ENCODE measurements at regions not wholly inside any gene's neighbourhood (a gene's known extent, or its start where the extent isn't known, plus 50 kb on each side); places are given as distances from the start of the nearest gene placed in this dataset.

DNA sequence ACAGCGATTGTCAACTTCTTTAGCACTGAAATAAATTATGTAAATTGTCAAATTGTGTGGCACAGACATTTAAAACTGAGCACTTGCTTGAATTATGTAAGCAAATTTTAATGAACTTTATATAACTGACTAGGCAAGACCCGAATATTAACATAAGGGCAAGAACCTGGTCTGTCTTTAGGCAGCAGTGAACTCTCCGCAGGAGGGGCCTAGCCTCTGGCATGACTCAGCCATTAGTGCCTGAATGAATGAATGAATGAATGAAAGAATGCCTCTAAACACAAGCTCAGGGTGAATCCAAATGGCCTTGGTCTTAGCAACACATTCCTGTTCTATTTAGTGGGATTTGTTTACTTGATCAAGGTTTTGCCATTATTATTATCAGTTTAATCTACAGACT, 654.7 kb upstream of the ARGLU1 start:
- no peak for DNase-seq

- DNase-seq = no peak
Measured at GRCh38 chr13:107220245-107220644, 652.3 kb upstream of the ARGLU1 start.

DNA sequence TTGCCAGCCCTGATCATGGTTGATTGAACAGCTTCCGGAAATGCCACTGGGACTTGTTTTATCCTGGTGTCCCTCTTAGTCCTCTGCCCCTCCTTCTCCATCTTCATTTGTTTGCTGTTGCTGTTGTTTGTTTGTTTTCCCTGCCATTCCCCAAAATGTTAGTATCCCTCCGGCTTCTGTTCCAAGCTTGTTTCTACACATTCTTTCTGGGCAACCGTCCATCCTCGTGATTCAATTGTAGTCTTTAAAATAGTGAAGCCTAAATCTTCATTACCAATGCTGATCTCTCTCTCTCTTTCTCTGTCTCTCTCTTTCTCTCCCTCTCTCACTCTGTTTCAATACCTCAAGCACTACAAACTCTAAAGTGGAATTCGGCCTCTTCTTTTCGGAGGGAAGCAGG, 649.3 kb upstream of the ARGLU1 start:
- DNase-seq = no peak

DNA sequence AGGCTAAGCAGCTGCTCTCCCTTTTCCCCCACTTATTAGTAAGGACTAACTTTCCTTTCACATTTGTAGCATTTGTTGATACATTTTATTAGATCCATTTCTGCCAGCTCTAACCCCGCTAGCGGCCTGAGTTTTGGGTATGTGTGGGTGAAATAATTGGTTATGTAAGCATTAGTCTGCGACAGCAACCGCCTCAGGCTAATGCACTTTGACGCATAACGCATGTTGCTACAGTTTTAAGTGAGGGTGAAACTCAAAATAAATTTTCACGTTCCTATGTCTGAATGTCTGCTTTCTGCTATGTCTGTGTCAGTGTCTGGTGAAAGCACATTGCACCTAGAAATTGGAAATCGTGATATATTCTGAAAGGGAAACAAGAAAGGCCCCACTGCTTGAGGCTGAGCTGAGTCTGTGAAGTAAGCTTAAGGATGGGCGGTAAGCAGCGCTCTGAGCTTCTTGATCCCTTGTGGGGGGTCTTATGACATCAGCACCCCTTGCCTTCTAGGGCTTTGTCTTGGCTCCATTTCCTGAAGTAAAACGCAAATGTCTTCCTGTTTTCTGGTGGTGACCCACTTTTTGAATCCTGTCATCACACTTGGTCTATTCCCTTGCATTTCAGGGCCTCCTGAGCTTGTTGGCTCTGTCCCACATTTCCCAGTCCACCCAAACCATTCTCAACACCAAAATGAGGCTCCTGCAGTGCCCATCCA, 648.3 kb upstream of the ARGLU1 start:
- DNase-seq = no peak

GRCh38 chr13:107211073-107211472, 643.1 kb upstream of the ARGLU1 start:
- peak in 1 of 2 donors; percentile 26 for DNase-seq

GRCh38 chr13:107210723-107211030, 642.7 kb upstream of the ARGLU1 start:
- no peak for DNase-seq

DNA sequence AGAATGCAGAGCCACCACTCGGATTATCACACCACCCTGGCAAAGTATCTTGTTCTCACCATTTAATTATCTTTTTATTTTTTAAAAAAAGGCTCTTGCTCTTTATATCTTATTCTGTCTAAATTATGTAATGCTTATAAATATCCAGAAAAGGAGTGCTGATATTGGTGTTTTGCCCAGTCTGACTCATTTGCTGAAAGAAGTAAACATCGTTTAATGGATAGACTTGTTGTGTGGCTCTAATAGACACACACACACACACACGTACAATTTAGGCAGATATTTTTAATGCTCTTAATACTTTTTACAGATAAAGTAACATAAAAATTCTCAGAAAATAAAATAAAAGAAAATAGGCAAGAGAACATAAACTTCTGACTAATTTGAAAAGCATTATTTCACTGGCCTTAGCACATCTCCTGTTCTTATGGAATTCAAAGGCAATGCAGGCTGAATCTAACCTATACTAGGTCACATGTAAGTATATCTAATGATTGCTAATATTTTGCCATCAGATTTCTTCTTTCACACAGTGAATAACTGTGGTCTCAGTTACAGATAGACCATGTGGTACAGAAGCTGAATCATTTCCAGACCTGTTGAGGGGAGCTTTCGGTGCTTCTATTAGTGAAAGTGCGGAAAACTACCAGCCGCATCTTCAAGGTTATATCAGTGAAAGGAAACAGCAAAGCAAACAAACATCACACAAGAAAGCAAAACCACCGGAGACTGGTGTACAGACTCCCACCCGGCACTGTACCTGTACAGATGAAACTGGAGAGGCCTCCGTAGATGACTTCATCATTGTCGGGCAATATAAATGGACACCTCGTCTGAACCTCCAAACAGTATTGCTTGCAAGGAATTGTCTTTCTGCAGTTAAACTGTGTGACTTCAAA, 642.1 kb upstream of the ARGLU1 start:
- no peak for DNase-seq

- DNase-seq = no peak
Measured at GRCh38 chr13:107208889-107209288, 641.0 kb upstream of the ARGLU1 start.

GRCh38 chr13:107205318-107206104, 637.6 kb upstream of the ARGLU1 start:
- peak in 1 of 2 donors; percentile 9 for DNase-seq

GRCh38 chr13:107203146-107203847, 635.4 kb upstream of the ARGLU1 start:
- no peak for DNase-seq

GRCh38 chr13:107202371-107203023, 634.6 kb upstream of the ARGLU1 start:
- DNase-seq = no peak

DNA sequence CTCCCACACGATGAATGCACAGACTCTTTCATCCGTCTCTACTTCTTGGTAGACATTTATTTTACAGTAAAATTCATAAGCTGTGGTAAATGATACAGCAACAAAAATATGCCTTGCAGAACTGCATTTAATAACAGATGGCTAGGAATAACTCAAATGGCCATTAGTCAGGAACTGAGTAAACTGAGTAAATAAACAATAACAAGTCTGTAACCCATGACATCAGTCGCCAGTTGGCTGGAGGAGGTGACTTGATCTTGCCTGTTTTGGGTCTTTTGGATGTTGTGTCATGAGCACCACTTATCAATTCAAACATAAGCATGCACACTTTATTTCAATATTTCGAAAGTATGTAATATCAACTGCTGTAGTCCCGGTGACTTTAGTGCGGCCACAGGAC, 632.6 kb upstream of the ARGLU1 start:
- no peak for DNase-seq

- DNase-seq = no peak
Measured at GRCh38 chr13:107192289-107192688, 624.4 kb upstream of the ARGLU1 start.

DNA sequence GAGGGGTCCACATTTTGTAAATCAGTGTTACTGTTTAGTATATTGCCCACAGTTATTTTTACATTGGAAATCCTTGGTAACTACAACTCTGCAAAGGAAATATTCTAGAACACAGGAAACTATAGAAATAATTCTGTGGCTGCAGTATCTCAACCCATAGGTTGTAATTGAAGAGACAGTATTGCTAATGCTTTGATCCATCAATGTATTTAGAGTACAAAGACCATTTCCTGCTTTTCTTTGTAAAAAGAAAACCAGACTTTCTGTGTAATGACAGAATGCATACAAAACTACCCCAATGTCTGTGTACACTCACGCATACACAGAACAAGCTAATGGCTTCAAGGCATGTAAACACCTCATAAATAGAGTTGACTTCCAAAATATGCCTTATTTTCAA, 622.1 kb upstream of the ARGLU1 start:
- no peak for DNase-seq

- no peak for DNase-seq
Measured at GRCh38 chr13:107185889-107186288, 618.0 kb upstream of the ARGLU1 start.

DNA sequence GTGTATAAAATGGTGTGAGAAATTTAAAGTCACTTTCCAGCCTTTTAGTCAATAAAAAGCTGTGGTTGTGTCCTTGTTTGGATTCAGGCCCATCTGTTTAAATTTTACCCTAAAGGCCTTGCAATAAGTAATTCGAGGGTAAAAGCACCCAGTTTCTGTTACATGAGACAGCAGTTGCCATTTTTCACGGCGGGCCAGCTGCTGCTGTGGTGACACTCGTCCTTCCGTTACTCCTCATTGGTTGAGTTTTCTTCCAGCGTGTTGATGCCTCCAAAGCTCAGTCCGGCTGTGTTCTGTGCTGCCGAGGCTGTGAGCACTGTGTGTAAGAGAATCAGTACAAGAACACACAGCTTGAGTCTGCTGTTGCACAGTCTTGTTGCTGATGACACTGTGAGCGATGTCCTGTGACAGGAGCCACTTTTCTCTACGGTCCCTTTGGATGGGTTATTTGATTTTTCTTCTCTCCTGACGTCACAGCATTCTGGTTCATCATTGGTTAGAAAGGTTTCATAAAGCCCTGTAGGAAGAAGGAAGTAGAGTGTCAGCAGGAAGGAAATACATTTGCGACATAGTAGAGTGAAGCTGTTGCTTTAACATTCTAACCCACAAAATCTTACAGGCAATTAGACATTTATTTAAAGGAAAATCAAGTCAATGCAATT, 602.5 kb upstream of the ARGLU1 start:
- no peak for DNase-seq

GRCh38 chr13:107157271-107157670, 589.3 kb upstream of the ARGLU1 start:
- DNase-seq = no peak

GRCh38 chr13:107144432-107144831, 576.5 kb upstream of the ARGLU1 start:
- DNase-seq = no peak

DNA sequence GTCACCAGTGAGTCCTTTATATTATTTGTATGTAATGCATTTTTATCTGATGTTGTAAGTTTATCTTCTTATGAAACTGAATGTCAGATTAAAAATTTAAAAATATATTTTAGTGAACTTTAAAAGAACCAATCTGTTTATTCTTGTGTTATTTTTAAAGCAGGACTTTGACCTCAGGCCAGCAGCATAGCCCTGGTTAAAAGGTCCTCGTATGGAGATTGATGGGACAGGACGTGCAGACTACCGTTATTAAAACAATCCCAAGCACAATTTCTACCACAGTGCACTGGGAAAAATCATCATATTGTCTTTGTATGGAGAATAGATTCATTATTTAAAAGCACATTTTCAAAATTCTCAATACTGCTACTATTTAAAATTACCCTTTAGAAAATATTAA, 573.8 kb upstream of the ARGLU1 start:
- no peak for DNase-seq

- no peak for DNase-seq
Measured at GRCh38 chr13:107139006-107139405, 571.1 kb upstream of the ARGLU1 start.

DNA sequence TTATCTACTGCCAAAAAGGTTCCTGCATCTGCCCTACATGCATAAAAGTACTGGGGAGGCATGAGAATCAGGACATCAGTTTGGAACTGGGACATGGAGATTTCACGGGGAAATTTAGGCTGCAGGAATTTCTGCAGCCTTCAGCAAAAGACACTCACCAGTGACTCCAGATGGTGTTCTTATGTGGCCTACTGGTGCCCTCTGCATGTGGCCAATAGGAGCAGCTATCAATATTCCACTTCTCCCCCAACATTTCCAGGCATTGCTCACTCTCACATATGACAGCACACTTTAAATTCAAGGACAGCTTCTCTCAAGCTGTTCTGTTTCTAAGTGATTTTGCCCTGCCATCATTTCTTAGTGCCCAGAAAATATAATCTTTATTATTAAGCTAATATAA, 570.5 kb upstream of the ARGLU1 start:
- no peak for DNase-seq

DNA sequence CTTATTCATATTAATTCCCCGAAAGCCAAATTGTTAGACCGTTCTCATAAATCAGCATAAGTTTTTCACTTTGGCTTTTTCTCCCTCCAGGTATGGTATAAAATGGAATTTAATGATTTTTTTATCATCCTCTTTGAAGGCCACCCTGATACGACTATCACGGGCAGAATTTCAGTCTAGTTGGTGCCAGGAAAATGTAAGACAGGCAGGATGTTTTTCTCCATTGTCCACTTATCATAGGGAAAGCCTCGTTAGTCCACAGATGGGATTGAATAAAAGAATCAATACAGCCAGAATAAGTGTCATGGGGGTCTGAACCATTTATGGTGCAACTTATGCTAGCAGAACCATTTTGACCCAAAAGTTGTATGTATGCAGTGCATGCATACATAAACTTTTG, 566.0 kb upstream of the ARGLU1 start:
- no peak for DNase-seq

Data from bone marrow (tissue), 2 donors.